Activated T-cell treated with anti-CD3 and anti-CD28 coated beads for 48 hours (primary cell): ENCODE measurements at regions not wholly inside any gene's neighbourhood (a gene's known extent, or its start where the extent isn't known, plus 50 kb on each side); places are given as distances from the start of the nearest gene placed in this dataset.
"Not testable (repeated sequence)": the region's sequence is repeated elsewhere in the genome, so short reads cannot be mapped to it uniquely, and the experiment has no call there.

ENCODE experiments used
- DNase-seq: peaks from one replicate; pipeline ENCODE4 v3.0.0-alpha.2; 2020; ENCODE audit warnings: low read depth

DNA sequence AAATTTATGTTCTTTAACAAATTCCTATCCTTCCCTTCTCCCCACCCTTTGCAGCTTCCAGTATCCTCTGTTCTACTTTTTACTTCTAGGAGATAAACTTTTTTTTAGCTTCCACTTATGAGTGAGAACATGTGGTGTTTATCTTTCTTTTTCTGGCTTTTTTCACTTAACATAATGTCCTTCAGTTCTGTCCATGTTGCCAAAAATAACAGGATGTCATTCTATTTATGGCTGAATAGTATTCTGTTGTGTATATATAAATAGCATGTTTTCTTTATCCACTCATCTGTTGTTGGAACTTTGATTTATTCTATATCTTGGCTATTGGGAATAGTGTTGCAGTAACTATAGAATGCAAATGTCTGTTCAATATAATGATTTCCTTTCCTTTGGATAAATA, 1191.2 kb downstream of the CNTNAP5 start:
- DNase-seq, result no peak

DNA sequence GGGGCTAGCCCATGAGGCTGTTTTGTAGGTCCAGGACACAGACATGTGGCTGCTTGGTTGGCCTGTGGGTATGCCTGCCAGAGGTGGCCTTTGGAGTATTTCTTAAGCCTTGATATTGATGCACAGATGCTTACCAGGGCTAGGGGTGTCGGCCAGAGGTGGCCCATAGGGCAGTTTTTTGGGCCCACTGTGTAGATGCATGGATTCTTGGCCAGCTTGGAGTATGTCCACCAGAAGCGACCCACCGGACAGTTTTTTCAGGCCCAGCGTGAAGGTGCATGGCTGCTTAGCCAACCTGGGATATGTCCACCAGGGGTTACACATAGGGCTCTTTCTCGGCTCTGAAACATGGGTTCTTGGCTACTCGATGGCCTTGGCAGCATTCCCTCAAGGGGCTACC, 1199.1 kb downstream of the CNTNAP5 start:
- DNase-seq, result no peak

DNA sequence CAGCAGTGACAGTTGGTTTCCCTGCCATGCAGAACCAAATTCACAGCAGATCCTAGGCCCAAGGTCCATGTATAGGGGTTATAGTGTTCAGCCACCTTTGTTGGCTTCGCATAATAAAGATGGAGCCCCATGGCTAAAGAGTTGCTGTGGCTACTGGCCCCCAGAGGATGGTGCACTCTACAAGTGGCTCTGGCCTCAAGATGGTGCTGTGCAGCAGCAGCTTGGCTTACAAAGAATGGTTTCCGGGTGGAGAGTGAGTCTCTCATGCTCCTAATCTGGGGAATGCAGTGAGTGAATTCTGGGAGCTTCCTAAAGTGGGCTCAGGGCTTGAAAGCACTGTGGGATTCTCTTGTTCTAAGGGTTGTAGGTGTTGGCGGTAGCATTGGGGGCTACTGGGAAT, 1199.7 kb downstream of the CNTNAP5 start:
- no peak for DNase-seq

DNA sequence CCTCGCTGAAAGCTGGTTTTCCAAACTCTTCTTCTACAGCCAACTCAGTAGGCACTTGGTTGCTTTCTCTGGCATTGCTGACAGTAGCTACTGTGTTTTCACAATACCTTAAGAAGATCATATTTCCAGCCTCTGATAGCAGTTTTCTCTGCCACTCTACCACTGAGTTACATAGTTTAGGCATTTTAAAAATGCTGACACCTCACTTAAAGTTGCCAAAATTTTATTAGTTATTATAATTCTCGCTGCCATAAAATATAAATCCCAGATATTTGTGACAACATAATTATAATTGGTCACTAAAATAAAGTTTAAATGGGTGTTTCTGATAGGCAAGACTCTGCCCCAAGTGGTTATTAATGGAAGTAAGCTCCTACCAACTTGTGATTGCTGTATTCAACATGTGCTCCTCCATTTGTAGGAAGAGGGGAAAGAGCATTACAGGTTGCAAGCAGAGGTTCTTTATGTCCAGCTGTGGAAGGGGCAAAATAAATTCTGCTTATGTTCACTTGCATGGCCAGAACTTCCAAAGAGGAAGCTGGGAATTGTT, 1202.8 kb downstream of the CNTNAP5 start:
- DNase-seq, result no peak

DNA sequence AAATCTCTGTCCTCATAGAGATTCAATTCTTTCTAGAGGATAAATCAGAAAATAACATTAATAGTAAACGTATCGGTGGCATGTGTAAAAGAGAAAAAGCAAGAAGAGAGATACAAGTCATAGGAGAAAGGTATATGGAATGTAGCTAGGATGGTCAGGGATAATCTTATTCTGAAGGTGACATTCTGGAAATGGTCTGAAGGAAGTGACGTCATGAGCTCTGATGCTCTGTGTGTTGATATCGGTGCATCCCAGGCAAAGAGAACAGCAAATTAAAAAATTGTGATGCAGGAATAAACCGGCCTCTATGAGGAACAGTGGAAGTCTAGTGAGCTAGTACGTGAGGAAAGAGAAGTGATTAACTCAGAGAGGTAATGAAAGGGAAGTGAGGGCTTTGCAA, 1215.8 kb downstream of the CNTNAP5 start:
- DNase-seq, result no peak

DNA sequence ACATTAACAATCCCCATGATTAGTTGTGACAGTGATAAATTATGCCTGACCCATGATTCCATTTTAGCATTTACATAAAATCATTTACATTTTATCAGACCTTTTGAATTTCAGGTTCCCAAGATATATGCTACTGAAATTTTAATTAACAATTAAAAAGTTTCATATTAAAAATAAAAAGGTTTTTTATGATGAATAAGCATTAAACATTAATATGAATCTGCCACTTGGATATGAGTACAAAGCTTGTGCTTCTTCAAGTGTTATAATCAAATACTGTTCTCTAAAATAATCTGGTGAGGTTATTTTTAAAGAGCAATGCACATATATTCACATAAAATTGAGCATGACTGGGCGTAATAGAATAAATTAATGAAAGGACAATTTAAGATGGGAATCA, 1218.0 kb downstream of the CNTNAP5 start:
- no peak for DNase-seq

DNA sequence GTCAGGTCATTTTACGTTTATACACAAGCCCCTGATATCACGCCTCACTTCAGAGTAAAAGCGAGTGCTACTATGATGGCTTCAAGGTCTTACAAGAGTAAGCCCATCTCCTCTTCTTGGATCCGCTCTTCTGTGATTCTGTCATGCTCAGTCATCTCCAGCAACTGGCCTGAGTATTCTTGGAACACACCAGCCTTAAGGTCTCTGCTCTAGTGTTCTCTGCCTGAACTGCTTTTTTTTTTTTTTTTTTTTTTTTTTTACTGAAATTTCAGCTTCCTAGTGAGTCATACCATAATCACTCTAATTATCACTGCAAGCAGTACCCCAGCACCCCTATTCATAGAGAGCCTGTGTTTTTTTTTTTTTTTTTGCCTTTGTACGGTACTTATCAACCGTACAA, 1228.9 kb downstream of the CNTNAP5 start:
- DNase-seq, result no peak

DNA sequence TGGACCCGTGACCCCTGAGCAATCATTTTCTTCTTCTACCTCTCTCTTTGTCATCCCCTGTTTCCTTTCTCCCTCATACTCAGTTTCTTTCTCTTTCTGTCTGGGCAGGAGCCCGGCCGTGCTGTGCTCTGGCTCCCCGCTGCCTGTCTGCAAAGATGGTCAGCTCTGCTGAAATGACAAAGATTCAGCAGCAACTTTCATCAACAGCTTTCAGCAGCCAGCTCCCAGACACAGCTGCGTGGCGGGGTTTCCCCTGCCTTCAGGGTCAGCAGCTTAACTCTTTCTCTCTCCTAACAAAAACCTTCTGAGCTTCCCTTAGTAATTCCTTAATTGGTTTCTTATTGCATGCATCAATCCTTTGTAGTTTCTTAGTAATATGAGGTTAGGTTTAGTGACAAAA, 1234.4 kb downstream of the CNTNAP5 start:
- no peak for DNase-seq

DNA sequence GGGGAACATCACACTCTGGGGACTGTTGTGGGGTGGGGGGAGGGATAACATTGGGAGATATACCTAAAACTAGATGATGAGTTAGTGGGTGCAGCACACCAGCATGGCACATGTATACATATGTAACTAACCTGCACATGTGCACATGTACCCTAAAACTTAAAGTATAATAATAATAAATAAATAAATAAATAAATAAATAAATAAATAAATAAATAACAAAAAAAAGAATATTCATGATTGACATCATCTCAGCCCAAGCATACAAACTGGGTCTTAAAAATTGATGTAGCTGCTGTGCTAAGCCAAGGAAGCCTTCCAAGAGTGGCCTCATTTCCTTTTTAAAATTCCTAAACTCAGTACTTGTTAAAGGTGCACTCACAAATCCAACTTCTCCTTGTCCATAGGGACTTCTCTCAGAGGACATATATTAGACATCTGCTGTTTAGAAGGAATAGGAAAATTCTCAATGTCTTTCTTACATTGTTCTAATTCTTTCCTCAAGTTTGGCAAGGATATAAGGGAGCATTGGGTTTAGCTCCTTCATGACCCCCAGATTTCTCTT, 1235.4 kb downstream of the CNTNAP5 start:
- not testable (repeated sequence) for DNase-seq

DNA sequence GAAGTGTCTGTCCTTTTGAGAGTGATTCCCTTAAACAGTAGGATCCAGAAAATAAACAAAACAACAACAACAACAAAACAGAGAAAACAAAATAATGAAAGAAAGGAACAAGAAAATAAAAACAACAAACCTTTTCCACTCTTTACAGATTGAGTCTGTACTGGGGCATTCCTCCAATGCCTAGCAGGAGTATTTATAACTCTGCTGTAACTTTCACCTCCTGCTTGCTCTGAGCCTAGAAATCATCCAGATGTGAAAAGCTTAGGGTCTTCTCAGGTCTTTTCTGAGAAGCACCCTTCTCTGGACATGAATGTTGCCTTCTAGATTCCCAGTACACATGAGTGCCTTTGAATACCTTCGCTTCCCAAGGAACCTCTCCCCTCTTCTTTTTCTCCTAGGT, 1239.4 kb downstream of the CNTNAP5 start:
- no peak for DNase-seq

DNA sequence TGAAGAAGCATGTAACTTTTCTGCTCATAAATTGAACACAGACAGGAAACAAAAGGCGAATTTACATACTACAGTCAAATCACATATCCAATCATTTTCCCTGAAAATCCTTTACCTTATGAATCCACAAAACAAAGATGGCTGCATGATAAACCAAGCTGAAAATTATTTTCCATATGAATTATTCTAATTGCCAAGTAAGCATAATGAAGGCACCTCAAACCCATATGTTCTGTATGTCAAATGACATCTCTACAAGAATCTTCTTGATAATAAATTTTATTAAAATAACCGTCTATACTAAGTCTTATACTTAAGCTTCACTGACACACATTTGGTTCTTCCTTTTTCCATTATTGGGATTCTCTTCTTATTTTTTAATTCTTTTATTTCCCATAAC, 1242.6 kb downstream of the CNTNAP5 start:
- no peak for DNase-seq

DNA sequence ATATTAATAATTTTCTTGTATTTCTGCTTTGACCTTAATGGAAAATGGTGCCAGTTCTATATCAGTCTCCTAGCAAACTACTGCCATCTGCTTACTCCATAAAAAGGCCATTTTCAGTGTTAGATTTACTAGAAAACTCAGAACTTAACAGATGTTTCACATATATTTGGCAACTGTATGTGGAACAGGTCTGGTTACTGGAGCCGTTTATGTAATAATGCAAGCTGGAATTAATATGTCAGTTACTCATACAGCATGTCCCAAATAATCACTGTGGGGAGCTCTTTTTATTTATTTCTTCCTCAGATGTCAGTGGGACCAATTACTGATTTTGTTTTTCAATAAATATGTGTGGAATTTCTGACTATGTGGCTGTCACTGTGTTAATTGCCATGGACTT, 1247.6 kb downstream of the CNTNAP5 start:
- no peak for DNase-seq

DNA sequence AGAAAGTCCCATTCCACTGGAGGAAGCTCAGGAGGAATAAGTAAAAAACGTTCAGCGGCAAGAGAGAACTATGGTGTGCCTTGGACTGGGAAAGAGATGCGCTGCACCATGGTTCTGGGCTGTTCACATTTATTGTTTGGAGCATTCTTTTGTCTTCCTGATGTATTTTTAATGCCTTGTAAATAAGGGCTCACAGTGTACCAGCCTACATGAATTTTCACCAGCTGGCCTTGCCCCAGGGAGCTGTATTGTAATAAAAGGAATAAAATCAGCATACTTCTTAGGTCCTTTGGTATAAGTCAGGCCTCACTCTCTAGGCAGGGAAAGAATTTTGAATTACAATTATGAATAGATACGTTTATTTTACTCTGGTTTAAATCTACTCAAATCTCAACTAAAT, 1249.6 kb downstream of the CNTNAP5 start:
- no peak for DNase-seq

DNA sequence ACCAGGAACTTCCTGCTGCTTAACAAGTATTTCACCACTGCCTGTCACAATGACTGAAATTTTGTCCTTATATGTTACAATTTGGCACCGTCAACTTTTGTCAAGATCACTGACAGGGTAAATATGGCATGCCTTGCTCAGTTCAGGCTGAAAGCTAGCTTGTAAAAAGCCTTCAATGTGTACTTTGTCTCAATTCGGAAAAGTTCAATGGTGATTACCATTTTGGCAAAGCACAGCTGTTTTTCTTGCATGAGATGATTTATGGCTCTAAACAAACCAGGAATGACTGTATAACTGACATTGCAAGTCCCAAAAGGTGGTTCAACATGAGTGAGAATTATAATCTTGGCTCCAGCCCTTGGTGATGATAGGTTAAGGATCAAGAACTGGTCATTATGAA, 1255.2 kb downstream of the CNTNAP5 start:
- no peak for DNase-seq

DNA sequence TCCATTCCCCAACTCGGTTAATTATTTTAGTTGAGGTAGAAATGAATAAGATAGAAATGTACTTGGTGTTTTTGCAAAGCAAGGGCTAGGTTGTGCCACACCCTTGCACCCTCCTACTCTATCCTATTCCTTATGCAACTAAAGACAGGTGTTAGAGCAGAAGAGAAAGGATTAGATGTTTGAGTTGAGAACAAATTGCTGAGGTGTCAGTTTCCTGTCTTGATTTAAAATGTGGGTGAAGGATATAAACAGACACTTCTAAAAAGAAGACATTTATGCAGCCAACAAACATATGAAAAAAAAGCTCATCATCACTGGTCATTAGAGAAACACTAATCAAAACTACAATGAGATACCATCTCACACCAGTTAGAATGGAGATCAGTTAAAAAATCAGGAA, 1256.2 kb downstream of the CNTNAP5 start:
- no peak for DNase-seq

DNA sequence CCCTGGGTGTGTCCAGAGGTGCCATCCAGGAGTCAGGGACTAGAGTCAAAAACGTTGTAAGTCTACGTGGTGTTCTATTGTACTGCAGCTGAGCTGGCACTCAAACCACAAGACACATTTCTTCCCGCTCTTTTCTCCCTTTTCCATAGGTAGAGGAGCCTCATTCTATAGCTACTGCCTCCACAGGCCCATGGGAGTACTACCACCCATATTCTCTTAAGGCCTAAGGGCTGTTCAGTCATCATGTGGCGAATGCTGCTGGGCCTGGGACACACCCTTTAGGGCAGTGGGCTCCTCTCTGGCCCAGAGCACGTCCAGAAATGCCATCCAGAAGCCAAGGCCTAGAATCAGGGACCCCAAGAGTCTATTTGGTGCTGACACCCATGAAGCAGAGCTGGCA, 1271.7 kb downstream of the CNTNAP5 start:
- DNase-seq, result no peak

DNA sequence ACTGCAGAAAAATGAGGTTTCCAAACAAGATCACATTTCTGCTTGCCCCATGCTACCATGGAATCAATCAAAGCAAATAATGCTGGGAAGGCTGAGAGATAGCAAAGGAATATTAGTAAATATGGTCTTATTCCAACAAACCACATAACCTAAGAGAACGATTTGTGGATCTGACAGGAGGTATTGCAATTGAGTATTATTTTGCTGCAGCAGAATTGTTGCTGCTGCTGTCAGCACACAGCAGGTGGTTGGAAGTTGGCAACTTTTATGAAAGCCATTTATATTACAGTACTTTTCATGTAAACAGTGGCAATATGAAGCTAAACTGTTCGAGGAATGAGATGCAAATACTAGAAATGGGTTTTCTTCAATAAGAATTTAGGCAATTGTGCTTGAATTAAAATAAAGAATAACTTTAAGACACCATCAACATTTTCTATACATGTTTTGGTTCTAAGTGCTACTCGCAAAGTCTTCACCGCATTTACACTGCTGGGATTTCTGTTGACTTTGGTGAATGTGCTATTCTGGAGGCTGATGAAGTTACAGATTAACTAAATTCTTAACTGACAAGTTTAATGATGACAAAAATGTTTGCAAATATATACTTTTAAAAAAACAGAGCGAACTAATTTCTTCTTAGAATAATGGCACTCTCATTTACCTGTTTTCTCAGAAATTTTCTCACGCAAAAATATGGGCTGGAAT, 1285.7 kb downstream of the CNTNAP5 start:
- DNase-seq, result no peak

DNA sequence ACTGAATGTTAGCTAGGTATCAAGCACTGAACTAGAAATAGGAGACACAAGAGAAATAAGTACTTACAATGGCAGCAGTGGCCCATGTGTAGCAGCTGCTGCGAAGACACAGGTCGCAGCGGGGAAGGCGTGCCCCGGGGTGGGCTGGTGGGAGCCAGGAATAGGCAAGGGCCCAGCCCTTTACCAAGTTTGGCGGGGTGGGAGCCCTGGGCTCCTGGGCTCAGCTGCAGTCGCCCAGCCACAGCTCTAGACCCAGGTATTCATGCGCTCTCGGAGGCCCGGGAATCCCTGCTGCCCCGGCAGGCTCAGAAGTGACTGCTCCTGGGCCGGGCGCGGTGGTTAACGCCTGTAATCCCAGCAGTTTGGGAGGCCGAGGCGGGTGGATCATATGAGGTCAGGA, 1287.3 kb downstream of the CNTNAP5 start:
- no peak for DNase-seq

DNA sequence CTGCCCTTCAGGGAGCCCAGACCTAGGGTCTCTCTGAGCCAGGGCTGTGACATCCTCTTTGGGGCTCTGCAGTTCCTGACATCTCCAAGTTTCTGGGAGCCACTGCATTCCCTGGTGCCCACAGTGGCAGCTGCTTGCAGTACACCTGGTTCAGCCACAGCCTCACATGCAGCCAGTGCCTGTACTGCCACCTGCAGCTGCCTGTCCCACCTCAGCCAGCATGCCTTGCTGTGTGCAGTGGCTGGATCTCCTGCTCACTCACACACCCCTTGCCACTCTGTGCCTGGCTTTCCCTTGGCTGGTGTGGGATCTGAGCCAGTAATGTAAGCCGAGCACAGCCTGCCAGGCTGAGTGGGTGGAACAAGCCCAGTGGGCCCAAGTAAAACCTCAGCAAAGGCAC, 1288.7 kb downstream of the CNTNAP5 start:
- no peak for DNase-seq

DNA sequence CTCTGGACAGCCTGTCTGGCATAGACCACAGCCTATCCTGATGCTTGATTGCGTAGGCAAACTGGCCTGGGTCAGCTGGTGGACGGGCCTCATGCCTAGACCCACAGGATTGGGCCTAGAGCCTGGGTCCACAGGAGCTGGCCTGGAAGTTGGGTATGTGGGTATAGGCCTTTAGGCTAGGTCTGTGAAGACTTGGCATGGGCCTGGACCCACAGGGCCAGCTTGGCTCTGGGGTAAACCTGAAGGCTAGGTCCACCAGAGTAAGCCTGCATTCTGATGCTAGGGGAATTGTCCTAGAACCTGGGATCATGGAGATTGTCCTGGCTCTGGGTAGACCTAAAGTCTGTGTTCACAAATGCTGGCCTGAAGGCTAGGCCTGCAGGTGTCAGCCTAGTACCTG, 1293.7 kb downstream of the CNTNAP5 start:
- no peak for DNase-seq

DNA sequence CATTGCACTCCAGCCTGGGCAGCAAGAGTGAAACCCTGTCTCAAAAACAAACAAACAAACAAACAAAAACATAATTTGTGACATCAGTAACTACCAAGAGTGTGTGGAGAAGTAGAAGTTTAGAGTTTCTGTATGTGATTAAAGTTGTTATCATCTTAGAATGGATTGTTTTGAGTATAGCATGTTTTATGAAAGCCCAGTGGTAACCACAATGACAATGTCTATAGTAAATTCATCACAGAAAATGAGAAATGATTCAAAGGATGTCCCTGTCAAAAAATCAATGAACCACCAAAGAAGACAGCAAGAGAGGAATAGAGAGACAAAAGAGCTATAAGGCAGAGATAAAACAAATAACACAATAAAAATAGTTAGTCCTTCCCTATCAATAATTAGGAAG, 1299.2 kb downstream of the CNTNAP5 start:
- DNase-seq, result no peak

DNA sequence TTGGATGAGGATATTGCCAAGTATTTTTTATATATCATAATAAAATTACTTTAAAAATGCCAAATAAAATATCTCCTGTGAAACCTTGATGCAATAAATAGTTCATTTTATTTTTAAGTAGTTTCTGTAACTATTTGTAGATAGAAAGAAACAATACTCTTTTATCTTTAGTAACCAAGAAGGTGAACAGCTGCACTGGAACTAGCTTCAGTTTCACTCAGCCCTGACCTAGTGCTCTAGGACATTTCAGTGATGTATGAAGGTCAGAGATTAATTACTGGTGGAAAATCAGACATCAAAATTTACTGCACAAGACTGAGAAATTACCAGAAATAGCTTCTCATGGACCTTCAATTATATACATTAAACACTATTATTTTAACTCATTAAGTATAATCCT, 1305.0 kb downstream of the CNTNAP5 start:
- DNase-seq, result no peak

DNA sequence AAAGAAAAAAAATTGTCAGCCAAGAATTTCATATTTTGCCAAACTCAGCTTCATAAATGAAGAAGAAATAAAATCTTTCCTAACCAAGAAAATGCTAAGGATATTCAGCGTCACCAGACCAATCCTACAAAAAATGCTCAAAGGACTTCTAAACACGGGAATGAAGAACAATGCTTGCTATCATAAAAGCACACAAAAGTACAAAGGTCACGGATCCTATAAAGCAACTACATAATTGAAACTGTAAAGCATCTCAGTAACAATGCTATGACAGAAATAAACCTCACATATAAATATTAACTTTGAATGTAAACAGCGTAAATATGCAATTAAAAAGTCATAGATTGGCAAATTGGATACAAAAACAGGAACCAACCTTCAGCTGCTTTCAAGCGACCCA, 1314.6 kb upstream of the GYPC start:
- no peak for DNase-seq

DNA sequence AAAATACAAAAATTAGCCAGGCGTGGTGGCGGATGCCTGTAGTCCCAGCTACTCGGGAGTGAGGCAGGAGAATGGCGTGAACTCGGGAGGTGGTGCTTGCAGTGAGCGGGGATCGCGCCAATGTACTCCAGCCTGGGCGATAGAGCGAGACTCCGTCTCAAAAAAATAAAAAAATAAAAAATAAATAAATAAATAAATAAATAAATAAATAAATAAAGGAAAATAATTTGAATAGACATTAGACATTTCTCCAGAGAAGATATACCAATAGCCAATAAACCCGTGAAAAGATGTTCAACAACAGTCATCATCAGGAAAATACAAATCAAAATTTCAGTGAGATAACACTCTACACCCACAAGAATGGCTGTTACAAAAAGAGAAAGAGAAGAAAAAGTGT, 1302.4 kb upstream of the GYPC start:
- DNase-seq, result not testable (repeated sequence)
